ENCODE measurements at regions not wholly inside any gene's neighbourhood (a gene's known extent, or its start where the extent isn't known, plus 50 kb on each side); places are given as distances from the start of the nearest gene placed in this dataset.

- TF ChIP-seq RFX5 (IDR thresholded peaks at IDR 0.05; ENCODE audit: low read depth, low read length), result no peak
- TF ChIP-seq POLR2A (IDR thresholded peaks at IDR 0.05; ENCODE audit: low read depth, low read length), result no peak
- no peak for TF ChIP-seq NFE2L2 (IDR thresholded peaks at IDR 0.05; ENCODE audit: low read depth, low read length)
- TF ChIP-seq CTCF (conservative IDR thresholded peaks at IDR 0.05; ENCODE audit: low read depth, low read length), result peak; percentile 53
- peak; percentile 58 for TF ChIP-seq RAD21 (IDR thresholded peaks at IDR 0.05; ENCODE audit: low read length)
- no peak for TF ChIP-seq BHLHE40 (IDR thresholded peaks at IDR 0.05; ENCODE audit: low read depth, low read length)
These were observed 350.6 kb downstream of the TFEC start for GRCh38 chr7:115679976-115680375.
